HFFc6 (cell line): ENCODE measurements at regions not wholly inside any gene's neighbourhood (a gene's known extent, or its start where the extent isn't known, plus 50 kb on each side); places are given as distances from the start of the nearest gene placed in this dataset.
"Not testable (repeated sequence)": the region's sequence is repeated elsewhere in the genome, so short reads cannot be mapped to it uniquely, and the experiment has no call there.

Experiments
- DNase-seq: peaks from one replicate; pipeline ENCODE4 v3.0.0-alpha.2; 2018
- H3K27ac Mint-ChIP-seq: 2 replicates; pipeline ENCODE4 v1.8.0; 2020; ENCODE audit warnings: mild to moderate bottlenecking, mixed read lengths
- H3K27me3 Mint-ChIP-seq: 2 replicates; pipeline ENCODE4 v1.8.0; 2021; ENCODE audit warnings: mild to moderate bottlenecking, moderate library complexity, mixed read lengths; ENCODE audit not compliant: insufficient read depth
- H3K36me3 Mint-ChIP-seq: 2 replicates; pipeline ENCODE4 v1.8.0; 2021; ENCODE audit warnings: low read depth, mixed read lengths
- H3K4me1 Mint-ChIP-seq: 2 replicates; pipeline ENCODE4 v1.8.0; 2020; ENCODE audit warnings: low read depth, mixed read lengths
- H3K4me3 Mint-ChIP-seq: 2 replicates; pipeline ENCODE4 v1.8.0; 2020; ENCODE audit warnings: mild to moderate bottlenecking, moderate library complexity, mixed read lengths
- H3K9me3 Mint-ChIP-seq: 2 replicates; pipeline ENCODE4 v1.8.0; 2020; ENCODE audit warnings: mild to moderate bottlenecking, mixed read lengths
- CTCF ChIP-seq: fragments of 200-600 bp; sonication (generic); IDR thresholded peaks from 2 replicates; pipeline ENCODE4 v1.5.0; 2021; ENCODE audit warnings: antibody characterized with exemption, mild to moderate bottlenecking

GRCh38 chr3:4245671-4246070 lies 57.5 kb upstream of the SETMAR start:
- TF ChIP-seq CTCF = no peak
- H3K4me1 Mint-ChIP-seq = no peaks in the 10 kb centered on the region
- no peaks in the 10 kb centered on the region; the same call in 1 of the 2 replicates for H3K27me3 Mint-ChIP-seq
- no peak overlapping the region for H3K4me3 Mint-ChIP-seq
- H3K36me3 Mint-ChIP-seq = no peaks in the 10 kb centered on the region
- DNase-seq = no peak
- peaks cover 30% of the 10 kb centered on the region for H3K9me3 Mint-ChIP-seq
- H3K27ac Mint-ChIP-seq = no peak overlapping the region

- peaks cover 30% of the 10 kb centered on the region for H3K9me3 Mint-ChIP-seq
- DNase-seq = no peak
- no peak overlapping the region for H3K27ac Mint-ChIP-seq
- H3K4me1 Mint-ChIP-seq = no peaks in the 10 kb centered on the region
- H3K36me3 Mint-ChIP-seq = no peaks in the 10 kb centered on the region
- no peak overlapping the region for H3K4me3 Mint-ChIP-seq
- H3K27me3 Mint-ChIP-seq = no peaks in the 10 kb centered on the region; the same call in 1 of the 2 replicates
- no peak for TF ChIP-seq CTCF
These were observed 55.8 kb upstream of the SETMAR start for GRCh38 chr3:4247391-4247790.

GRCh38 chr3:4250064-4250463 lies 53.1 kb upstream of the SETMAR start:
- no peaks in the 10 kb centered on the region for H3K36me3 Mint-ChIP-seq
- peaks cover 14% of the 10 kb centered on the region for H3K9me3 Mint-ChIP-seq
- no peaks in the 10 kb centered on the region for H3K4me1 Mint-ChIP-seq
- no peak overlapping the region for H3K4me3 Mint-ChIP-seq
- DNase-seq = no peak
- no peaks in the 10 kb centered on the region for H3K27me3 Mint-ChIP-seq
- TF ChIP-seq CTCF = no peak
- H3K27ac Mint-ChIP-seq = no peak overlapping the region

GRCh38 chr3:4251412-4251811 lies 51.8 kb upstream of the SETMAR start:
- Mint-ChIP-seq H3K4me3 (no peak overlapping the region), H3K27ac (no peak overlapping the region), H3K4me1 (no peaks in the 10 kb centered on the region), H3K36me3 (no peaks in the 10 kb centered on the region), H3K9me3 (peaks cover 14% of the 10 kb centered on the region), H3K27me3 (no peaks in the 10 kb centered on the region)
- DNase-seq = no peak
- no peak for TF ChIP-seq CTCF

- not testable (repeated sequence) for H3K36me3 Mint-ChIP-seq, H3K27me3 Mint-ChIP-seq, DNase-seq, H3K4me3 Mint-ChIP-seq, H3K9me3 Mint-ChIP-seq, H3K27ac Mint-ChIP-seq, H3K4me1 Mint-ChIP-seq
These were observed 49.9 kb upstream of the SETMAR start for GRCh38 chr3:4253072-4253832.
